SK-N-SH (cell line): ENCODE measurements at regions not wholly inside any gene's neighbourhood (a gene's known extent, or its start where the extent isn't known, plus 50 kb on each side); places are given as distances from the start of the nearest gene placed in this dataset.

ENCODE experiments used
- CTCF ChIA-PET: fragments of 300-600, 350-600 bp; formaldehyde crosslinking; extraction: SDS; loops from one replicate; lab custom pipeline; 2021; lab: Yijun Ruan, JAX
- POLR2A ChIA-PET: fragments of 350-600 bp; sonication (Branson Sonifier 250); formaldehyde crosslinking; extraction: SDS; loops from one replicate; lab custom pipeline; 2020; ENCODE audit warnings: antibody characterized with exemption, inconsistent platforms; lab: Yijun Ruan, JAX
- DNase-seq: peaks from one replicate; pipeline ENCODE4 v3.0.0; 2012
- H2AFZ ChIP-seq: fragments of 200-600 bp; sonication (generic); 2 replicates; pipeline ENCODE4 v1.8.1; 2016; ENCODE audit warnings: antibody characterized with exemption, mild to moderate bottlenecking, low read depth
- H3F3A ChIP-seq: fragments of 200-600 bp; sonication (generic); replicated peaks from 2 replicates; pipeline ENCODE3; 2016; ENCODE audit warnings: antibody characterized with exemption, mild to moderate bottlenecking; ENCODE audit not compliant: insufficient read depth
- H3K27ac ChIP-seq, 2 experiments: fragments of 200-500 bp in 1 of 2; fragments of 200-600 bp in 1 of 2; sonication (Bioruptor generic) in 1 of 2; sonication (generic), shearing (Covaris generic) in 1 of 2; 2 replicates each; pipeline versions ENCODE4 v1.5.1 to v1.6.1; 2014 to 2016; ENCODE audit warnings: low read depth in 2 of 2, inconsistent platforms in 1 of 2, low read length in 1 of 2, mild to moderate bottlenecking in 1 of 2, mixed read lengths in 1 of 2
- H3K27me3 ChIP-seq: fragments of 200-600 bp; sonication (generic), shearing (Covaris generic); 2 replicates; pipeline ENCODE4 v1.6.1; 2016; ENCODE audit warnings: mixed run types; ENCODE audit not compliant: insufficient read depth
- H3K36me3 ChIP-seq, 2 experiments: fragments of 200-500 bp in 1 of 2; fragments of 200-600 bp in 1 of 2; sonication (Bioruptor generic) in 1 of 2; sonication (generic) in 1 of 2; replicated peaks in 1 of 2; 2 replicates each; pipeline versions ENCODE3 to v1.5.1; 2014 to 2016; ENCODE audit warnings: low read length in 1 of 2, mild to moderate bottlenecking in 1 of 2; ENCODE audit not compliant: insufficient read depth in 2 of 2, control insufficient read depth in 1 of 2
- H3K4me1 ChIP-seq, 2 experiments: fragments of 200-500 bp in 1 of 2; fragments of 200-600 bp in 1 of 2; sonication (Bioruptor generic) in 1 of 2; sonication (generic), shearing (Covaris generic) in 1 of 2; 2 replicates each; pipeline versions ENCODE4 v1.5.1 to v1.6.1; 2014 to 2016; ENCODE audit warnings: low read depth in 1 of 2, low read length in 1 of 2, mixed run types in 1 of 2; ENCODE audit not compliant: insufficient read depth in 2 of 2, control insufficient read depth in 1 of 2
- H3K4me2 ChIP-seq: fragments of 200-600 bp; sonication (generic), shearing (Covaris generic); 2 replicates; pipeline ENCODE4 v1.6.1; 2017; ENCODE audit warnings: mixed run types
- H3K4me3 ChIP-seq, 2 experiments: fragments of 200-500 bp in 1 of 2; fragments of 200-600 bp in 1 of 2; sonication (Bioruptor generic) in 1 of 2; sonication (generic), shearing (Covaris generic) in 1 of 2; 2 replicates each; pipeline versions ENCODE4 v1.5.1 to v1.8.1; 2014 to 2016; ENCODE audit warnings: low read depth in 2 of 2, inconsistent platforms in 1 of 2, low read length in 1 of 2, mild to moderate bottlenecking in 1 of 2, mixed read lengths in 1 of 2, moderate library complexity in 1 of 2
- H3K79me2 ChIP-seq: fragments of 200-600 bp; sonication (generic); 2 replicates; pipeline ENCODE4 v1.8.1; 2017; ENCODE audit warnings: mild to moderate bottlenecking; ENCODE audit not compliant: insufficient read depth
- H3K9ac ChIP-seq: fragments of 200-600 bp; sonication (generic); 2 replicates; pipeline ENCODE4 v1.6.1; 2017; ENCODE audit warnings: mixed run types
- H3K9me2 ChIP-seq: fragments of 200-600 bp; sonication (generic); 2 replicates; pipeline ENCODE4 v1.6.1; 2017; ENCODE audit warnings: mixed run types
- H3K9me3 ChIP-seq: fragments of 200-600 bp; sonication (generic); 2 replicates; pipeline ENCODE4 v1.6.1; 2017; ENCODE audit warnings: mixed run types, mild to moderate bottlenecking, moderate library complexity
- H4K20me1 ChIP-seq: fragments of 200-600 bp; sonication (generic); 2 replicates; pipeline ENCODE4 v1.6.1; 2017; ENCODE audit warnings: mild to moderate bottlenecking, mixed run types; ENCODE audit not compliant: insufficient read depth
- CHD2 ChIP-seq: fragments of 150-350 bp; IDR thresholded peaks from 2 replicates; pipeline ENCODE4 v1.6.1; 2018; ENCODE audit warnings: low read length; ENCODE audit not compliant: partially characterized antibody
- CTCF ChIP-seq: fragments of 200-600 bp; sonication (generic); IDR thresholded peaks from 2 replicates; pipeline ENCODE4 v1.6.1; 2017; ENCODE audit warnings: antibody characterized with exemption, mild to moderate bottlenecking, moderate library complexity
- EZH2phosphoT487 ChIP-seq: fragments of 200-600 bp; sonication (generic); IDR thresholded peaks from 2 replicates; pipeline ENCODE4 v1.6.1; 2017; ENCODE audit warnings: low read depth, mixed run types, mild to moderate bottlenecking, antibody characterized with exemption, moderate library complexity, borderline replicate concordance
- GABPA ChIP-seq: IDR thresholded peaks from 2 replicates; pipeline ENCODE4 v1.4.0; 2012; ENCODE audit warnings: low read depth, mild to moderate bottlenecking
- JUND ChIP-seq: IDR thresholded peaks from 2 replicates; pipeline ENCODE4 v1.4.0; 2012
- MAX ChIP-seq: IDR thresholded peaks from 2 replicates; pipeline ENCODE4 v1.4.0; 2012; ENCODE audit warnings: low read depth
- MXI1 ChIP-seq: IDR thresholded peaks from 2 replicates; pipeline ENCODE4 v1.6.1; 2012; ENCODE audit warnings: mild to moderate bottlenecking, low read depth, low read length, improper control_type of control experiment
- POLR2AphosphoS5 ChIP-seq: IDR thresholded peaks from 2 replicates; pipeline ENCODE4 v1.6.1; 2012; ENCODE audit warnings: low read depth, low read length
- RAD21 ChIP-seq: IDR thresholded peaks from 2 replicates; pipeline ENCODE4 v1.6.1; 2012; ENCODE audit warnings: mild to moderate bottlenecking, low read length
- RCOR1 ChIP-seq: fragments of 150-350 bp; IDR thresholded peaks from 2 replicates; pipeline ENCODE4 v1.6.1; 2017; ENCODE audit warnings: antibody characterized with exemption, low read length
- RFX5 ChIP-seq: IDR thresholded peaks from 2 replicates; pipeline ENCODE4 v1.6.1; 2012; ENCODE audit warnings: mild to moderate bottlenecking, improper control_type of control experiment, low read length
- RXRA ChIP-seq: IDR thresholded peaks from 2 replicates; pipeline ENCODE4 v1.4.0; 2012; ENCODE audit warnings: low read depth, mild to moderate bottlenecking, borderline replicate concordance
- SIN3A ChIP-seq: IDR thresholded peaks from 2 replicates; pipeline ENCODE4 v1.6.1; 2012; ENCODE audit warnings: low read depth, mild to moderate bottlenecking, low read length, moderate library complexity, borderline replicate concordance
- SMC3 ChIP-seq: IDR thresholded peaks from 2 replicates; pipeline ENCODE4 v1.6.1; 2012; ENCODE audit warnings: low read depth, low read length, improper control_type of control experiment
- TAF1 ChIP-seq: IDR thresholded peaks from 2 replicates; pipeline ENCODE4 v1.6.1; 2012; ENCODE audit warnings: low read depth, mild to moderate bottlenecking, low read length, moderate library complexity, borderline replicate concordance
- TCF12 ChIP-seq: IDR thresholded peaks from 2 replicates; pipeline ENCODE4 v1.4.0; 2012
- TEAD4 ChIP-seq: IDR thresholded peaks from 2 replicates; pipeline ENCODE4 v1.4.0; 2012; ENCODE audit warnings: mild to moderate bottlenecking, borderline replicate concordance; ENCODE audit not compliant: insufficient read depth
- USF1 ChIP-seq: IDR thresholded peaks from 2 replicates; pipeline ENCODE4 v1.4.0; 2012; ENCODE audit warnings: low read depth, borderline replicate concordance
- YY1 ChIP-seq: IDR thresholded peaks from 2 replicates; pipeline ENCODE4 v1.4.0; 2012; ENCODE audit warnings: low read depth, mild to moderate bottlenecking
- WGBS: methylation state at CpG from one replicate; pipeline ENCODE4 v1.1.6; 2017; ENCODE audit warnings: low lambda C conversion rate; 5-methylcytosine and 5-hydroxymethylcytosine counted together

GRCh38 chr7:88664630-88665233 lies 94.8 kb upstream of the ZNF804B start:
- 25% methylated on average over 1 of the region's 1 CpG for WGBS
- Histone ChIP-seq H3K4me2 (no peak overlapping the region), H3K27ac (no peak overlapping the region), H4K20me1 (no peaks in the 10 kb centered on the region), H3K79me2 (no peaks in the 10 kb centered on the region), H3K9me2 (no peaks in the 10 kb centered on the region), H3K4me1 (no peaks in the 10 kb centered on the region), H3F3A (no peaks in the 10 kb centered on the region), H3K9me3 (no peaks in the 10 kb centered on the region), H2AFZ (peak overlapping the region; percentile 37; the same call in 1 of the 2 replicates), H3K36me3 (no peaks in the 10 kb centered on the region), H3K27me3 (no peaks in the 10 kb centered on the region), H3K9ac (no peak overlapping the region), H3K4me3 (no peak overlapping the region)
- CTCF ChIA-PET, result no interaction called here
- TF ChIP-seq JUND (no peak), RAD21 (no peak), YY1 (no peak), SIN3A (no peak), USF1 (no peak), TEAD4 (no peak), CTCF (no peak), GABPA (no peak), TCF12 (no peak), MXI1 (no peak), TAF1 (no peak), RXRA (no peak), EZH2phosphoT487 (no peak), MAX (no peak), POLR2AphosphoS5 (no peak), CHD2 (no peak), SMC3 (no peak), RFX5 (no peak), RCOR1 (no peak)
- POLR2A ChIA-PET, result no interaction called here
- no peak for DNase-seq
